NOMO-1 (cell line): ENCODE measurements at regions not wholly inside any gene's neighbourhood (a gene's known extent, or its start where the extent isn't known, plus 50 kb on each side); places are given as distances from the start of the nearest gene placed in this dataset.

Source experiments
- DNase-seq, 2 experiments: peaks; one replicate each; lab custom pipeline; 2025; ENCODE audit not compliant: unreplicated experiment in 2 of 2; lab: John Stamatoyannopoulos, UW

DNA sequence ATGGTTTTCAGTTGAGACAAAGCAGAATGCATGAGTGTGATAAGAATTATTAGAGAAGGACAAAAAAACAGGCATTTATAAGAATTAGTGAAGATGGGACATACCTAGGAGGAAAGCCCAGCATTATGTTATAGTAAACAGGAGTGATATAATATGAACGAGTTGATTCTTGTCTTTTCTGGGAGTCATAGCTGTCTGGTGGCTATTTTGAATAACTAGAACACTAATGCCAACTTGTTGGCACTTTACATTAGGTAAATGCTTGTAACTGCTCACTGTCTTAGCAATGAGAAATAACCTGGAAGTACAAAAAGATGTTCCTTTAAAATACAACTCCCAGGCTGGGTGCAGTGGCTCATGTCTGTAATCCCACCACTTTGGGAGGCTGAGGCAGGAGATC, 540.8 kb upstream of the SPHKAP start:
- DNase-seq = no peak

DNA sequence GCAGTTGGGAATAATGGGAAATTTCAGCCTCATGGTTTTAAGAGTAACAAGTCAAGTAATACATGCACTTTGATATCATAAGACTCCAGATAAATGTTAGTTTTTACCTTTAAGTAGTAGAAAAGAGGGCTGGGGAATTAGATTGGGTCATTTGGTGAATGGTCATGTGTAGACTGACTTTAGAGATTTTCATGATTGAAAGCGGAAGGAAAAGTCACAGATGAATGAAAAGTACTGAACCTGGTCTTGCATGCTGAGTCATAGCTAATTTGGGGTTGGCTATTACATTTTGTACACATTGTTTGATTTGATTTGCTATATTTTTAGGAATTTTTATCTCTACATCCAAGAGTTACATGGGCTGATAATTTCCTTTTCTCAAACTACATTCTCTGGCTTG, 539.4 kb upstream of the SPHKAP start:
- no peak for DNase-seq

DNA sequence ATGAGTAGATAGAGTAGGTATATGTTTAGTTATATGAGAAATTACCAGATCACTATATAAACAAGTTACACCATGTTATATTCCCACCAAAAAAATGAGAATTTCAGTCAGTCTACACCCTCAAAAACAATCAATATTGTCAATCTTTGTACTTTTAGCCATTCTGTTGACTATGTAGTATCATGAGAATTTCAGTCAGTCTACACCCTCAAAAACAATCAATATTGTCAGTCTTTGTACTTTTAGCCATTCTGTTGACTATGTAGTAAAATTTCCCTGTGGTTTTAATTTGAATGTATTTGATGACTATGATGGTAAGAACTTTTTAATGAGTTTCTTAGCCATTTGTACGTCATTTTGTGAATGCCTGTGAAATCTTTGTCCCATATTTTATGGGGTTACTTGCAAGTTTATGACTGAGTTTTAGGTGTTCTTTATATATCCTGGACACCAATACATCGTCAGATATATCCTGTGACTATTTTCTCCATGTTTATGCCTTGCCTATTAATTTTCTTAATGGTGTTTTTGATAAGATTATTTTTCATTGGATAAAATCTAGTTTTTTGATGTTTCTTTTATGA, 528.4 kb upstream of the SPHKAP start:
- DNase-seq = no peak

DNA sequence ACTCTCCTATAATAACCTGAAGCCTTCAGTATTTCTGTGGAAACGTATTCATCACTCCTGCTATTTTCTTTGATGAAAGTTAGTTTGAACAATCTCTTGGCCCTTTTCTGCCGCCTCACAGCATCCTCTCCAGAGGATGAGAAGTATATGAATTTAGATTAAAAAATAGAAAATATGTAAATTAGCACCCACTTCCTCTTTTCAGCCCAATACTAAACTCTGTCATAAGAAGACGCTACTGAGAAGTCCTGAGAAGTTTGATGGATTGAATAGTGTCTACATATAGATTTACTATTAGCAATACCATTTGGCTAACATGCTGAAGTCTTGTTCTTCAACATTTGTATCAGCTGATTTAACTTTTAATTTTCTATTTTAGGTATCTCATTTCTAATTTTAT, 526.4 kb upstream of the SPHKAP start:
- no peak for DNase-seq

DNA sequence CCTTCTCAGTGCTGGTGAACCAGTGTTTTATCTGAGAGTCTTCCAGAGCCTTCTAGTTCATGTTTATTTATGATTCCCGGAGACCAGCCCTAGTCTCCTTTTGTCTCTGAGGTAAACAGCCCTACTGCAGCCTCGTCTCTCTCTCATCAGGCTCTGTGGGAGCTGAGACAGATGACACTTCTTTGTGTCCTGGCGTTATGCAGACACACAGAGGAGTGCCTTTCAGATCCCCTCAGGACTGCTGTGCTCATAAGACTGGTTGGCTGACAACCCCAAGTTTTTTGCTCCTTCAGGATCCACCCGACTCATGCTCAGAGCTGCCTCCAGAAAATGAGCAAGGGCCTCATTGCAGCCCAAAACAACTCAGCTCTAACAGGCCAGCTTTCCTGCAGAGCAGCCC, 523.8 kb upstream of the SPHKAP start:
- no peak for DNase-seq

DNA sequence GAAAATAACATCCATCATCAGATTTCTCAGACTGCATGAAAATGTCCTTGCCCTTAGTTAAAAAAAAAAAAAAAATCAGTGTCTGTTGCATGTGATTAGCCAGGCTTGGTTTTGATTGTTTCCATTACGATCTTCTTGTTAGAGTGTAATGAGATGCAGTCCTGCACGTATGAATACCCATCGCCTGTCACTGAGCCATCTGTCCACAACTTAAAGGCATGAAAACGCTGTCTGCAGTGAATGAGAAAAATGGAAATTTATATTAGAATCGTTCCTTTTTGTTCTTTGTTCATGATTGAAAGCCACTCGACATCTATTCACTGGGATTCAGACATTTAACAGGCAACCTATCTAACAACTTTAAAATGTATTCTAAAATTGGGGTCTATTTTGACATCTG, 521.7 kb upstream of the SPHKAP start:
- DNase-seq = no peak

DNA sequence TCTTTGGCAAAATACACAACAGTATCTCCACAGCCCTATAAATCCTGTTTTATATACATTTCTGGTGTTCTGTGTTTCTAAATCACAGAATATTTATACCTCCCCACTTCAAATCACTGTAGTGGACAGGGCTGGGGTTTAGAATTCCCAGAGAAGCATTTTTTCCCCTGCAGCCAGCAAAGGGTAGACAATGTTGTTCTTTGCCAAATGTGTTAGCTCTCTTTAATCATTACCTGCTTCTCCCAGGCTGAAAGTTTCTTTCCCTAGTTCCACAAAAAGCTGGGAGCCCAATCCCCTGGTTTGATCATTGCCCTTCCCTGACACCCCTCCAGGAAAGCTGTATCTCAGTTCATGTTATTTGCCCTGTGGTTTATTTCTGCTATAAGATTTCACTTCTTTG, 520.0 kb upstream of the SPHKAP start:
- no peak for DNase-seq

DNA sequence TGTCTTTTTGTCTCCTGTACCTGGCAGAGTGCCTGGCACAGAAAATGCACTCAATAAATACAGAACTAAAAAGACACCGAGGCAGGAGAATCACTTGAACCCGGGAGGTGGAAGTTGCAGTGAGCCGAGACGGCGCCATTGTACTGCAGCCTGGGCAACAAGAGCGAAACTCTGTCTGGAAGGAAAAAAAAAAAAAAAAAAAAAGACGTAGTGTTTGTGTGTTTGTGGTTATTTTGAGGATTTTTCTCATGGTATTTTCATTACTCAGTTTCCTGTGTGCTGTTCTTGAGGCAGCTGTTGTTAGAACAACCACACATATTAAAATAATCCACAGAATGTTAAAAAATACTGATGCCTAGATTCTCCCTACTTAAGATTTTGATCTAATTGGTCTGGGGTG, 519.2 kb upstream of the SPHKAP start:
- DNase-seq = no peak

DNA sequence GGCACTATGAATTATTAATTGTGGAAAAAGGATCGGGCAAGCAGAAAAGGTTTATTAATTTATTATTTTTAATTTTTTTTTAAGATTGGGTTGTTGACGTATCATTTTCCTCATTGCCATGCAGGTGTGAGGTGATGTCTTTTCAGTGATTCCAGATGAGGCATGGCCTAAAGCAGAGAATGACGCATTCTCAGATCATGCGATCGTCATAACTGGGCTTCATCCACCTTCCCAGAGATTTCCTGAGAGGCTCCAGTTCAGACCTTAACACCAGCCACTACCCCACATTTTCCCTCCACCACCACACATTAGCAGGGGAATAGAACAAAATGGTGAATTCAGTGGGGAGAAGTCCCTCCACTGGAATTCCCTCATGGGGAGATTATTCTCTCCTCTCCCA, 518.4 kb upstream of the SPHKAP start:
- DNase-seq = no peak

DNA sequence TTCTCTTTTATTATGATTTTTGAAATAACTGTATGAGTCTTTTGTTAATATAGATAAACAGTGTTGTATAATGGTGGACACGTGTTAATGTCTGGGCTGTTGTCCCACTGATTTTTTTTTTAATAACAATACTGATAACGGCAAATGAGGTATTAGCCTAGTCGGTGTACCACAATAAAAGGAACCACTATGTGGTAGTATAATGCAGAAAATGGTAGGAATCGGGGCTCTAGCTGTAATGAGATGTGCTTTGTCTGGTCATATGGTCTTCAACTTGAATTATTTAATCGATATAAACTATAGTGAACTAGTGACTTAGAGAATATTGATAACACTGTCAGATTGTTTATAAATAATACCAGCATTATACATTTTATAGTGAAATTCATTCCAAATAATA, 517.9 kb upstream of the SPHKAP start:
- no peak for DNase-seq

DNA sequence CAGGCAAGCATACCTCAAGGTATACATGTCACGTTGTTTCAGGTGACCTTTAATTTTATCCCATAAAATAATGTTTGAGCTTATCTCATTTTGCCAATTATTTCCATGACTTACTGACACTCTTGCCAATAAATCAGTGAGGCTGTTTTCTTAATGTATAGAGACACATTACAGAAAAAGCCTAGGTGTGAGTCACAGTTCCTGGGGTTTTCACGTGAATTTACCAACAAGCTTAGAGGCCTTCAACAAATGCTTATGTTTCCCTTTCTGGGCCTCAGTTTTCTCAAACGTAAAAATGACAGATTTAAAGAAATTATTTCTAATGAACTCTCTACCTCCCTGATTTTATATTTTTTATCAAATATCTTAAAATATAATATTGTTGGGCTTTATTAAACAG, 517.5 kb upstream of the SPHKAP start:
- no peak for DNase-seq

DNA sequence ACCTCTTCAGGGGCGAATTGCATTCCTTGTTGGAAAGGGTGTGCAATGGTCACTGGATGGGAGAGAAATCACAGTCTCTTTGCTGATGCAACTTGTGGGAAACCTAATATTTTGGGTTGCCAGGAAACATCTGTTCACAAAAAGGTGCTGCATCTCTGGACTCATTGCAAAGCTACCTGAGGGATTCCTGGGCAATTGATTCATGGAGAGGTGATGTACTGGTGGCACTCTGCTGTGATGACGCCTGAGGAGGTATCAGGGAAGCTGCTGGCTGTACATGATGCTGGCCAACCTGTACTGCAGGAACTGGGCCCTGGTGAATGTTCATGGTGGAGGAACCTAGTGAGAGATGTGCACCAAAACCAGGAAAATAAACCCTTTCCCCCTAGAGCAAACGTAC, 516.0 kb upstream of the SPHKAP start:
- DNase-seq = no peak

DNA sequence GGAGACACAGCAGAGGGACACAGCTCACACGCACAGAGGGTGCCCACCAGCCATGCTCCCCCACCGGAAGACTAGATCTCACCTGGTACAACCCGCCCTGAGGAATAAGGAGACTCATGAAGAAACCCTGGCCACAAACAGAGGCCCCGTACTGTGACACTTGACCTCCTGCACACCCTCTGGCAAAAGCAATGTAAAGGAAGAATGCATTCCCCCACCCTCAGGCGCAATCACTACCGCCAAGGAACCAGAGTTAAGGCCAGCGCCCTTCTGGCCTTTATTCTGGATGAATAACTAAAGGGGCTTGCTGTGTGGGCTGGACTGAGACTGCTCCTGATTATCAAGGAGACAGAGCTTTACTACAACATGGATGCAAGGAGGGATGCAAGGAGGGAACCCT, 509.2 kb upstream of the SPHKAP start:
- no peak for DNase-seq

DNA sequence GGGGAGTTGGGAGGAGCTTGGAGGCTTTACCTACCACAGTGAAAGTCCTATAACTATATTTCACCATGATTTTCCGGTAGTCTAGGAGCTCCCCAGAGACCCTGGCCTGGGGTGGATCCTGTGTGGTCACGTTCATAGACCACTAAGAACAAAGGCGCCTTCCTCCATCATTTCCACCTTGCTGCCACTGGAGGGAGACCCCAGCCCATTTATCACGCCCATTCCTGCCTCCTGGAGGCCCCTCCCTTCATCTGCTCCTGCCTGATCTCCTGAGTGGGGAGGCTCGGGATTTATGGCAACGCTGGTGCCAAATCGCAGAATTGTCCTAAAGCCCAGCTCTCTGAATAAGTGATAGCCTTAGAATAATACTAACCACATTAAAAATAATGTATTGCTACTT, 507.6 kb upstream of the SPHKAP start:
- no peak for DNase-seq

DNA sequence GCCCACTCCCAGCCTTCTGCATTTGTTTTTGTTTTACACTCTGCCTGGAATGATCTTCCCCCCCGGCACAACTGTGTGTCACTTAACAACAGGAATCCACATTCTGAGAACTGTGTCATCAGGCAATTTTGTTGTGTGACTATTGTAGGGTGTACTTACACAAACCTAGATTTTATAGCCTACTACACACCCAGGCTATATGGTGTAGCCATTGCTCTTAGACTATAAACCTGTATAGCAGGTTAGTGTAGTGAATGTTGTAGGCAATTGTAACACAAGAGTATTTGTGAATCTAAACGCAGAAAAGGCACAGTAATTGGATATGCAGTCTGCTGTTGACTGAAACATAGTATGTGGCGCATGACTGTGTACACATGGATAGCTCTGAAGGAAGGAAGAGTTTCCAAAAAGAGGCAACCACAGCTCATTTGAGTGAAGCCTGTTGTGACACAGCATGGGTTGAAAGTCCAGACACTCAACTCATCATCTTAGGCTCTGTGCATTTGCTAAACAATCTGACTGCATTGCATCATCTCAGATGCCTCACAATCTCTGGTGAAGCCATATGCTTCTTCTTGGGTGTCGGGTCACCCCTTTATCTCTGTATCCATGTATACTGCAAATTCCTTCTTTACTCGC, 506.6 kb upstream of the SPHKAP start:
- no peak for DNase-seq

DNA sequence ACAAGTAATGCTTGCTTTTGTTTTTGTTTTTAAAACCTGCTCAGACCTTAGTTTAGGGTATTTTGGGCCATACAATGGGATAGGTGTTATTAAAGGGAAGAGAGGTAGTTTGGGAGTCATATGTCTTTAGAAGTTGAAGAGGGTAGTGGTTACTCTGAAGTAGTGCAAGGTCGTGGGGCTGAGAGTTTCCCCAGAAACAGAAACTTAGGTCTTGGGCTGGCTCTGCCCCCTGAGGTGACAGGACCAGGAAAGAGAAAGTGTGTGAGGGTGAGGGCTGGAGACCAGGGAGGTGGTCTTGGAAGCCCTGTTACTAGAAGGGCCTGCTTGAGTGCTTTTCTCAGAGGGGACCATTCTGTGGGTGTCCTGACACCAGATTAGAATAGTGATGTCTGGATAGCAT, 500.5 kb upstream of the SPHKAP start:
- DNase-seq = no peak

DNA sequence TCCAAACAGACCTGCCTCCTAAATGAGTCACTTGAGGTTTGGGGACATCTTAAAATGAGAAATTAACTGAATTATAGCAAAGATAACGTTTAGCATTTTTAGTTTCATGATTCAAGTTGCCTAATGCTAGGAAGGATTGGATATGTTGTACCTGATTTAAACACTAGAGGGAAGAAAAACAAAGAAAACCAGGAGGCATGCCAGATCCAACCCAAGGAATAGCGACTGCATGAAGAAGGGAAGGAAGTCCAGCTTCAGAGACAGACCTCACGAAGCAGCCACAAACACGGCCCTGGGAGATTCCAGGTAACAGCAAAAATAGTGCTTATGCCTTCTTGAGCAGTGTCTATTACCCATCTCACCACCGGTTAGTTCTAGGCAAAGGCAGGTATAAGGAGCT, 499.9 kb upstream of the SPHKAP start:
- DNase-seq = no peak

DNA sequence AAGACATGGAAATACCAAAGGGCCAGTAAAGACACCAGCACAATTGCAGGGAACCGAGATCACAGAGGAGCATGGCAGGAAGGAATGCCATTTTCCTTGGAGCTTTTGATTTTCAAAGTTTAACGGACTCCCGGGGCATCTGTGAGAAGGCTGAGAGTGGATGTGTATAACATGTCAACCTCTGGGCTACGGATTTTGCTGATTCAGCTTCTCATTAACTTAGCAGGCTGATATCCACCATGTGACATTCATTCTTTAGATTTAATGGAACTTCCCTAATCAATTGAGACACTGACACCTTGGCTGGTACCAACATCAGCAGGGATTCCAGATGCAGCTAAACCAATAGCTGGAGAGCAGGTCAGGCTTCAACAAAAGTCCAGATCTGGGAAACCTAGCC, 496.6 kb upstream of the SPHKAP start:
- DNase-seq = no peak

DNA sequence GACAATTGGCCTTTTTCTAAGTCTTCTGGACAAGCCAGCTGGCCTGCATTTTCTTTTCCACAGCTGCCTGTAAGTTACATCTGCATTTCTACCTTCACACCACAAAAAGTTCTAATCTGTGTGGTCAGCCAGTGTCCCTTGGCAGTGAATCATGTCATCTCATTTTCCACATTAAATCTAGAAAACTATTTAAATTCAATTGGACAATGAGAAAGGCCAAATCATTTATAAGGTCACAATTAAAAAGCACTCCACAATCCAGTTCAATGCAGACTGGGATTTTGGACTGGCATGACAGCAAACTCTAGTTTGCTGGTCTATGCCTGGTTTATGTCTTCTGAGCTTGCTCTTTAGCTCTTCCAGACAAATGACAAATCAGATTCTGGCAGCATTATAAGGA, 494.2 kb upstream of the SPHKAP start:
- no peak for DNase-seq

DNA sequence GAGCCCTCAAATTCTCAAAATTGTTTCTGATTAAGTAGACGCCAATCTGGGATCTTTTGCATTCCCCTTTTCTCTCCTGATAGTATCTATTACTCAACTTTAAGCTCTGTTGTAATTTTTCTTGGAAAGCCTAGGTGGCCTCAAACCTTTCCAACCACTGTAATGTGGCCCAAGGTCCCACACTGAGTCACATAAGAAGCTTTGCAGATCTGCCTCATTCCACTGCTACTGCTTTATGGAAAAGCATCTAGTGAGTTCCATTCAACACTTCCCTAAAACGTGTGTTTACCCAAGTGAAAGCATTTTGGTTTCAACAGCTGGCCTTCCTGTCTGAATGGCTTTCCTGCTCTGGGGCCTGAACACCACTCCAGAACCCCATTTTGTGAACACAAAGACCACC, 493.6 kb upstream of the SPHKAP start:
- no peak for DNase-seq

DNA sequence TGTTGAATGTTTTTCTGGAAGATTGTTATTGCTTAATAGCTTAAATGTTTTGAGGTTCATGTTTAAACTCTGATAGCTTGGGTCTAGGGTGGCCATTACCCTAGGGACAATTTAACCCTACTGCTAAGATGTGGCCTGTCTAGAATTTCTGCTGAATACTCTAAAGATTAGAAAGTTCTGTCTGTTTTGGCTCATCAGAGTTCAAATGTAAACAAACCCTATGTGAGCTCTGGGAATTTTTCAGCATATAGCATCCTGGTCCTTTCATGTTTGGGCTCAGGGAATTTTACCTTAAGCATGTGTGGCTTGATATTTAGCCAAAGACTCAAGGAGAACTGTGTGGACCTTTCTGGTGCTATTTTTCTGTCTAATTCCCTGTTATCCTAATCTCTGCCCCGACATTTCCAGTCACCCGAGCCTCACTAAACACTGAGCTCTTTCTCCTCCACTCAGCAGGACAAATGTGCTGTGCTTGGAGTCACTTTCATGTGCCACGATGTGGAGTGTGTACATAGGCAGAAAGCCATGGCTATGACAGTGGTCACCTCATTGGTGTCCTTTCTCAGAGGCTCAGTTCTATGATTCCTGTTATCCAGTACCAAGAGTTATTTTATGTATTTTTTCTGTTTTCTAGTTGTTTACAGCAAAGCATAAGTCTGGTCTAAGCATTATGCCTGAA, 492.5 kb upstream of the SPHKAP start:
- no peak for DNase-seq

DNA sequence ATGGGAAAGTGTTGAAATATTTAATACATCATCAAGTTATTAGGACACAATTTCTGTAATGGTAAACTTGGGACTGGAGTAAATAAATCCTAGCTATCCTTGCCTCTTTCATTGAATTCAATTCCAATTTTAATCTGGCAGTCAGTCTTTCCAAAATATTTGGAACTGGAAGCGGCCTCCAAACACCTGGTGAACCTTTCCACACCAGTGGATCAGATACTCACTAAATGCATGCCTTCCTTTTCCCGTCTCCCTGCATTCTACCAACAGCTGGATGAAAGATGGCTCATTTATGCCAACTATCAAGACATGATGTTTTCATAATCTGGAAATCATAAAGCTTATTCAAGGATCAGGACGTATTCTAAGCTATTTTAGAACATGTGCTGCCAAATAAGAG, 488.2 kb upstream of the SPHKAP start:
- no peak for DNase-seq

DNA sequence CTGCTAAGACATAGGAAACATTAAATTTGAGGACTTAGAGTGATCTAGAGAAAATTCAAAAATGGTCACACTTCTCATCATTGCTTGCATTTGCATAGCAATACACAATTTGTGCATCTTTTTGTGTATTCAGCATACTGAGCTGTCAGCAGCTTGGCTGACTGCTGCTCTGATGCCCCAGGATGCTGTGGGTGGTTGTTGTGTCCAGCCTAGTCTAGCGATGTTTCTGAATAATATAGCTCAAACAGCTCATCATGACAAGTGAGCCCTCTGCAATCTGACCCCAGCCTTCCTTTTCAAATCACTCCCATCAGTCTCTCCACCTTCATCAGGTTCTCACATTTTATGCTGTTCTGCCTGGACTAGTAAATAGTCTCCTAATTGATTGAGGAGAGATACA, 483.7 kb upstream of the SPHKAP start:
- DNase-seq = no peak
